Right lobe of liver (tissue), 6 donors: ENCODE measurements at regions not wholly inside any gene's neighbourhood (a gene's known extent, or its start where the extent isn't known, plus 50 kb on each side); places are given as distances from the start of the nearest gene placed in this dataset.

Source experiments
- ATAC-seq, 4 donors: fragments of 200-7000 bp; cut with Tn5 transposase; one replicate each; pipeline ENCODE4 v1.9.1; 2020; ENCODE audit warnings: mild to moderate bottlenecking in 4 of 4, moderate library complexity in 4 of 4
- DNase-seq, 3 donors: peaks; one replicate each; pipeline ENCODE4 v3.0.0-alpha.2; 2020
- H3K27ac ChIP-seq, 3 donors: fragments of 200-600 bp; one replicate each; pipeline ENCODE4 v1.8.0; 2022
- H3K27me3 ChIP-seq, 2 donors: fragments of 200-600 bp; one replicate each; pipeline ENCODE4 v1.8.0; 2022
- H3K36me3 ChIP-seq, 4 donors: fragments of 200-600 bp; sonication (generic) in 1 of 4; one replicate each; pipeline versions ENCODE4 v1.5.1 to v1.8.0; 2017 to 2022; ENCODE audit warnings: control low read depth in 1 of 4
- H3K4me1 ChIP-seq, 4 donors: fragments of 200-600 bp; sonication (generic) in 1 of 4; one replicate each; pipeline versions ENCODE4 v1.5.1 to v1.8.0; 2017 to 2022; ENCODE audit warnings: control low read depth in 1 of 4
- H3K4me3 ChIP-seq, 3 donors: fragments of 200-600 bp; one replicate each; pipeline ENCODE4 v1.8.0; 2022
- H3K9me3 ChIP-seq, 4 donors: fragments of 200-600 bp; sonication (generic) in 1 of 4; one replicate each; pipeline versions ENCODE4 v1.5.1 to v1.8.0; 2017 to 2022; ENCODE audit warnings: control low read depth in 1 of 4
- POLR2A ChIP-seq: fragments of 450-650 bp; IDR thresholded peaks from one replicate; pipeline ENCODE4 v1.6.1; 2017; ENCODE audit warnings: antibody characterized with exemption, mild to moderate bottlenecking
- WGBS: methylation state at CpG from one replicate; pipeline ENCODE4 v1.1.6; 2018; ENCODE audit warnings: low coverage, low lambda C conversion rate; ENCODE audit not compliant: insufficient coverage; ENCODE audit errors: missing lambda C conversion rate; 5-methylcytosine and 5-hydroxymethylcytosine counted together
- intact Hi-C, 2 donors: fragments of 100-400 bp; cut with DNase I; formaldehyde crosslinking; loops; one replicate each; pipeline versions ENCODE4 v1.11.2 to v1.14.1; 2022
- TF ChIP-seq, protein P1 (sequence below), 4 donors: fragments of 200-600 bp in 3 of 4; fragments of 450-650 bp in 1 of 4; IDR thresholded peaks; one replicate each; pipeline versions ENCODE4 v1.5.1 to v1.8.0; 2016 to 2022; ENCODE audit warnings: antibody characterized with exemption in 4 of 4, mild to moderate bottlenecking in 2 of 4
- donor health status: DM: no; HTN: yes; CAD: no.
- donor health status: DM: no; HTN: no; CAD: no.
- donor health status: DM: no; HTN: no; CAD: no.
- donor health status: DM: no; HTN: yes; CAD: no.
- donor health status: DM: no; HTN: yes; CAD: no.

DNA sequence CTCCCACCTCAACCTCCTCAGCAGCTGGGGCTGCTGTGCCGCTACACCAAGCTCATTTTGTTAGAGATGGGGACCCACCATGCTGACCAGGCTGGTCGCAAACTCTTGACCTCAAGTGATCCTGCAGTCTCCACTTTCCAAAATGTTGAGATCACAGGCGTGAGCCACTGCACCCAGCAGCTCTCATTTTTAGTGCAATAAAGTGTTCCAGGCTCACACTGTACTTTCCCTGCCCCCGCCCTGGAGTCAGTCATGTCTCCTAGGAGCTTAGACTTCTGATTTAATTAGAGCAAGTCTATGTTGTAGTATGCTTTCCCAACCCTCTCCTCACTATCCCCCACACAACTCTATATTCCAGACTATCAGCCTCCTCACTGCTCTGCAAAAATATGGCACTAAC is 238.0 kb upstream of the ACTBL2 start:
- TF ChIP-seq, protein P1, sequence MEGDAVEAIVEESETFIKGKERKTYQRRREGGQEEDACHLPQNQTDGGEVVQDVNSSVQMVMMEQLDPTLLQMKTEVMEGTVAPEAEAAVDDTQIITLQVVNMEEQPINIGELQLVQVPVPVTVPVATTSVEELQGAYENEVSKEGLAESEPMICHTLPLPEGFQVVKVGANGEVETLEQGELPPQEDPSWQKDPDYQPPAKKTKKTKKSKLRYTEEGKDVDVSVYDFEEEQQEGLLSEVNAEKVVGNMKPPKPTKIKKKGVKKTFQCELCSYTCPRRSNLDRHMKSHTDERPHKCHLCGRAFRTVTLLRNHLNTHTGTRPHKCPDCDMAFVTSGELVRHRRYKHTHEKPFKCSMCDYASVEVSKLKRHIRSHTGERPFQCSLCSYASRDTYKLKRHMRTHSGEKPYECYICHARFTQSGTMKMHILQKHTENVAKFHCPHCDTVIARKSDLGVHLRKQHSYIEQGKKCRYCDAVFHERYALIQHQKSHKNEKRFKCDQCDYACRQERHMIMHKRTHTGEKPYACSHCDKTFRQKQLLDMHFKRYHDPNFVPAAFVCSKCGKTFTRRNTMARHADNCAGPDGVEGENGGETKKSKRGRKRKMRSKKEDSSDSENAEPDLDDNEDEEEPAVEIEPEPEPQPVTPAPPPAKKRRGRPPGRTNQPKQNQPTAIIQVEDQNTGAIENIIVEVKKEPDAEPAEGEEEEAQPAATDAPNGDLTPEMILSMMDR (IDR thresholded peaks at IDR 0.05): no peak
- TF ChIP-seq POLR2A: no peak
- no peak overlapping the region for H3K27ac ChIP-seq
- intact Hi-C loops: no loop called here
- H3K9me3 ChIP-seq: no peaks in the 10 kb centered on the region
- WGBS: 68% methylated on average over 4 of the region's 4 CpGs
- H3K27me3 ChIP-seq: no peaks in the 10 kb centered on the region
- H3K4me3 ChIP-seq: no peak overlapping the region
- ATAC-seq (no peak), DNase-seq (peak in 1 of 3 donors; percentile 36)
- peaks cover 0 to 15% (median 6%) of the 10 kb centered on the region in 4 donors for H3K4me1 ChIP-seq
- H3K36me3 ChIP-seq: no peaks in the 10 kb centered on the region

DNA sequence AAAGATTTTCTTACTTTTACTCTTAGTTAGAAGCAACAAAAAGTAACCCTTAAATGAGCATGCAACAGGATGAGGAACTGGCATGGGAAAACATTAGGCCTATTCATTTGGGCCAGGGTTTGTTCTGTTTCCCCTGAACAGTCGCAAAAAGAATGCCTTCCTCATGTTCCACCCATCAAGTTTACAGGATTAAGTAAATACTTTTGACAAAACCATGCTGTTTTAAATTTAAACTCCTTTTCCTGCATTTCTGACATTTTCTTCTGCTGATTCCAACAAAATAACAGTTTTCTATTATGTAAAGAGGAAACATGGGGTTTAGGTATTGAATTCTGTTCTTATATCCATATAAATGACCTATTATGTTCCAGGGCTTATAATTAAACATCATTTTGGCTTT is 236.6 kb upstream of the ACTBL2 start:
- H3K27me3 ChIP-seq: no peaks in the 10 kb centered on the region
- no peak for DNase-seq
- 67% methylated on average over 1 of the region's 1 CpG for WGBS
- peak overlapping the region in 1 of 3 donors; percentile 73 for H3K27ac ChIP-seq
- H3K4me3 ChIP-seq: no peak overlapping the region
- no peak for TF ChIP-seq POLR2A
- TF ChIP-seq, protein P1 (IDR thresholded peaks at IDR 0.05): no peak
- H3K4me1 ChIP-seq: peaks cover 0 to 15% (median 6%) of the 10 kb centered on the region in 4 donors
- no peaks in the 10 kb centered on the region for H3K9me3 ChIP-seq
- ATAC-seq: no peak
- intact Hi-C loops: no loop called here
- H3K36me3 ChIP-seq: no peaks in the 10 kb centered on the region

DNA sequence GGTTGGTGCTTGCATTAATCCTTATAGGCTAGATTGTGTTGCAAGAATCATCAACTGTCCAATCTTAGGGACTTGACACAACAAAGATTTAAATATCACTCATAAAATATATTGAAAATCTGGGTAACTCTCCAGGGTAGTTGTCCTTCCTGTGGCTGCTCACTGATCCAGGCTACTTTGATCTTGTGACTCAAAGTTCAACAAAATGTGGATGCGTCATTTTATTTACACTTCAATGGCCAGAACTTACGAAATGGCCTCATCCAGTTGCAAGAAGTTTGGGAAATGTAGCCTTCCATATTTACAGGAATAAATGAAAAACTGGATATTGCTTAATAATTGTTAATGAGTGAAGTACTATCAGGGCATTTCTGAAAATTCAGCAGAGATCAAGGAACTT is 235.5 kb upstream of the ACTBL2 start:
- ATAC-seq (peak; percentile 89 to 99 (median 92)), DNase-seq (peak in 1 of 3 donors; percentile 49)
- no peak for TF ChIP-seq POLR2A
- TF ChIP-seq, protein P1 (IDR thresholded peaks at IDR 0.05): no peak
- WGBS: 8% methylated on average over 2 of the region's 2 CpGs
- H3K4me1 ChIP-seq: peaks cover 0 to 15% (median 6%) of the 10 kb centered on the region in 4 donors
- H3K4me3 ChIP-seq: no peak overlapping the region
- H3K36me3 ChIP-seq: no peaks in the 10 kb centered on the region
- no peaks in the 10 kb centered on the region for H3K27me3 ChIP-seq
- peak overlapping the region; percentile 60 to 73 (median 63) for H3K27ac ChIP-seq
- intact Hi-C loops: no loop called here
- H3K9me3 ChIP-seq: no peaks in the 10 kb centered on the region

DNA sequence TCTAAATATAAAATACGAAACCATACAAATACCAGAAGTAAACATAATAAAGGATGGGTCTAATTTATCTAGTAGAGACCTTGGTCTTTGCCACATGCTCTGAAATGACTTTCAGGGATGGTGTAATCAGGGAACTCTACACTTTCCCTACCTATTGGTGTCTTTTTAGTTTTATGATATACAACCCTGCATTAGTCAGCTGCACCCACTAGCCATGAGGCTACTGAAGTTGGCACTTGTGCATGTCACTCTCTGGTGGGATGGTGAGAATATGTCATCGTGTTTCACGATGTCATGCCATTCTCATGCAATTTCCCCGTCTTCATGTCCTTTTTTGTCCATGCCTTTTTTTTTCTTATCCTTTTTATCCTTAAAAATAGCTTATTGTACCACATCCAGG is 234.9 kb upstream of the ACTBL2 start:
- intact Hi-C loops: no loop called here
- DNase-seq: no peak
- Histone ChIP-seq H3K9me3 (no peaks in the 10 kb centered on the region), H3K36me3 (no peaks in the 10 kb centered on the region), H3K27ac (peak overlapping the region; percentile 60 to 63 (median 61)), H3K27me3 (no peaks in the 10 kb centered on the region), H3K4me1 (peaks cover 0 to 15% (median 6%) of the 10 kb centered on the region in 4 donors), H3K4me3 (no peak overlapping the region)
- TF ChIP-seq, protein P1 (IDR thresholded peaks at IDR 0.05): no peak
- TF ChIP-seq POLR2A: no peak
- WGBS: 70% methylated on average over 4 of the region's 4 CpGs
- ATAC-seq: peak; percentile 29 to 74 (median 52)

DNA sequence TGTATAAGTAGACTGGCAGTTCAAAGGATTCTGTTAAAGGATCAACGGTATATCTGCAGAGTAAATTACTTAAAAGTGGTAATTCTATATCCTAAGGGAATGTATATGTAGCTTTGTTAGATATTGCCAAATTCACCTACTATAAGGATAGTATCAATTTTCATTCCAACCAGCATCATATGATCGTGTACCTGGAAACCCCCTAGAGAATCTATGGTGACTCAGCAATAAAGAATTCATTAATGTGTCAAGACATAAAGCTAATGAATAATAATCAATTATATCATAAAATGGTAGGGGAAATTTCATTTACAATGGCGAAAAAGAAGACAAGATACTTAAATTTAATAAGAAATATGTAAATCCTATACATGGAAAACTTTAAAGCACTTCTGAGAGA is 234.1 kb upstream of the ACTBL2 start:
- peaks cover 0 to 15% (median 6%) of the 10 kb centered on the region in 4 donors for H3K4me1 ChIP-seq
- no peak for DNase-seq
- H3K27me3 ChIP-seq: no peaks in the 10 kb centered on the region
- TF ChIP-seq, protein P1 (IDR thresholded peaks at IDR 0.05): no peak
- no peak for TF ChIP-seq POLR2A
- intact Hi-C loops: no loop called here
- H3K27ac ChIP-seq: no peak overlapping the region
- no peak for ATAC-seq
- no peak overlapping the region for H3K4me3 ChIP-seq
- WGBS: 96% methylated on average over 3 of the region's 3 CpGs
- no peaks in the 10 kb centered on the region for H3K36me3 ChIP-seq
- H3K9me3 ChIP-seq: no peaks in the 10 kb centered on the region
